Left lung (tissue), 4 donors: ENCODE measurements at regions not wholly inside any gene's neighbourhood (a gene's known extent, or its start where the extent isn't known, plus 50 kb on each side); places are given as distances from the start of the nearest gene placed in this dataset.

Experiments used
- ATAC-seq: fragments of 200-7000 bp; cut with Tn5 transposase; one replicate; pipeline ENCODE4 v1.9.1; 2020; ENCODE audit warnings: moderate library complexity
- DNase-seq, 4 donors: peaks; one replicate each; pipeline ENCODE4 v3.0.0-alpha.2; 2013 to 2020
- H3K27ac ChIP-seq, 2 donors: fragments of 200-600 bp; sonication (generic) in 1 of 2; one replicate each; pipeline versions ENCODE4 v1.5.0 to v1.8.0; 2020 to 2021
- H3K27me3 ChIP-seq, 2 donors: fragments of 200-600 bp; sonication (generic) in 1 of 2; one replicate each; pipeline versions ENCODE4 v1.5.0 to v1.8.0; 2020 to 2021
- H3K36me3 ChIP-seq, 2 donors: fragments of 200-600 bp; sonication (generic) in 1 of 2; one replicate each; pipeline versions ENCODE4 v1.5.0 to v1.8.0; 2020 to 2021
- H3K4me1 ChIP-seq, 2 donors: fragments of 200-600 bp; one replicate each; pipeline ENCODE4 v1.8.0; 2021
- H3K4me3 ChIP-seq, 2 donors: fragments of 200-600 bp; sonication (generic) in 1 of 2; one replicate each; pipeline versions ENCODE4 v1.5.0 to v1.8.0; 2020 to 2021; ENCODE audit warnings: mild to moderate bottlenecking in 1 of 2
- H3K9me3 ChIP-seq, 2 donors: fragments of 200-600 bp; sonication (generic) in 1 of 2; one replicate each; pipeline versions ENCODE4 v1.5.0 to v1.8.0; 2020 to 2021
- CTCF ChIP-seq, 2 donors: fragments of 200-600 bp; sonication (generic) in 1 of 2; IDR thresholded peaks; one replicate each; pipeline versions ENCODE4 v1.5.0 to v1.8.0; 2021; ENCODE audit warnings: antibody characterized with exemption in 2 of 2
- intact Hi-C, 2 donors: fragments of 100-400 bp; cut with DNase I; formaldehyde crosslinking; loops; one replicate each; pipeline versions ENCODE4 v1.11.2 to v1.14.2; 2022
- donor health status: DM: no; HTN: yes; CAD: no.
- donor health status: DM: no; HTN: no; CAD: no.

- Histone ChIP-seq H3K27ac (no peak overlapping the region), H3K27me3 (no peaks in the 10 kb centered on the region), H3K4me1 (no peaks in the 10 kb centered on the region), H3K36me3 (no peaks in the 10 kb centered on the region), H3K4me3 (no peak overlapping the region), H3K9me3 (no peaks in the 10 kb centered on the region)
- no peak for TF ChIP-seq CTCF (IDR thresholded peaks at IDR 0.05)
- DNase-seq (no peak), ATAC-seq (no peak)
- intact Hi-C loops: no loop called here
Observed at GRCh38 chr1:72547412-72547811, 265.1 kb upstream of the NEGR1 start.

- intact Hi-C loops: no loop called here
- ATAC-seq (no peak), DNase-seq (no peak)
- Histone ChIP-seq H3K4me3 (no peak overlapping the region), H3K27ac (no peak overlapping the region), H3K27me3 (no peaks in the 10 kb centered on the region), H3K9me3 (peaks cover 0 to 4% of the 10 kb centered on the region in 2 donors), H3K36me3 (no peaks in the 10 kb centered on the region), H3K4me1 (no peaks in the 10 kb centered on the region)
- TF ChIP-seq CTCF (IDR thresholded peaks at IDR 0.05): no peak
Observed at GRCh38 chr1:72540674-72541073, 258.3 kb upstream of the NEGR1 start.

- no peaks in the 10 kb centered on the region for H3K27me3 ChIP-seq
- intact Hi-C loops: no loop called here
- no peak for TF ChIP-seq CTCF (IDR thresholded peaks at IDR 0.05)
- DNase-seq (no peak), ATAC-seq (no peak)
- H3K36me3 ChIP-seq: no peaks in the 10 kb centered on the region
- H3K9me3 ChIP-seq: peaks cover 0 to 8% of the 10 kb centered on the region in 2 donors
- no peak overlapping the region for H3K27ac ChIP-seq
- H3K4me1 ChIP-seq: no peaks in the 10 kb centered on the region
- no peak overlapping the region for H3K4me3 ChIP-seq
Observed at GRCh38 chr1:72535470-72535869, 253.1 kb upstream of the NEGR1 start.

GRCh38 chr1:72530646-72531045 lies 248.3 kb upstream of the NEGR1 start:
- Histone ChIP-seq H3K27me3 (no peaks in the 10 kb centered on the region), H3K27ac (no peak overlapping the region), H3K9me3 (peaks cover 0 to 8% of the 10 kb centered on the region in 2 donors), H3K36me3 (no peaks in the 10 kb centered on the region), H3K4me3 (no peak overlapping the region), H3K4me1 (no peaks in the 10 kb centered on the region)
- no peak for DNase-seq
- ATAC-seq: no peak
- TF ChIP-seq CTCF (IDR thresholded peaks at IDR 0.05): no peak
- intact Hi-C loops: no loop called here

DNA sequence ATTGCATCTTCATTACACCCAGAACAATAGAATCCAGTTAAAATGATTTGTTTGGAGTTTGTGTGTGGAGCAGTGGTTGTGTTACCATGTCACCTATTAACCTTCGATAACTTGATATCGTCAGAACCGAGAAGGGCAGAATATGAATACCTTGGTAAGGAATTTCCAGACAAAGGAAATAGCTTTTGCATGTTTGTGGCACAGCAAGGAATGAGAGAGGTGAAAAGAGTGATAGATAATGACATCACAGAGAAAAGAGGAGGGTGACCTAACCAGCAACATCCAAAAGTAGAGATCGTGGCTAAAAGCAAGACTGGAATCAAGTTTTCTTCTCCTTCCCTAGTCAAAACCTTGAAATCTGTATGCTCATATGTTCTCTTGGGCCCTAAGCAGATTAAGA lies 244.6 kb upstream of the NEGR1 start:
- no peaks in the 10 kb centered on the region for H3K27me3 ChIP-seq
- intact Hi-C loops: no loop called here
- no peak overlapping the region for H3K27ac ChIP-seq
- no peak for DNase-seq
- no peak overlapping the region for H3K4me3 ChIP-seq
- TF ChIP-seq CTCF (IDR thresholded peaks at IDR 0.05): no peak
- no peaks in the 10 kb centered on the region for H3K36me3 ChIP-seq
- H3K9me3 ChIP-seq: peaks cover 0 to 10% of the 10 kb centered on the region in 2 donors
- no peaks in the 10 kb centered on the region for H3K4me1 ChIP-seq
- ATAC-seq: no peak
